ENCODE measurements at regions not wholly inside any gene's neighbourhood (a gene's known extent, or its start where the extent isn't known, plus 50 kb on each side); places are given as distances from the start of the nearest gene placed in this dataset.
"Not testable (repeated sequence)": the region's sequence is repeated elsewhere in the genome, so short reads cannot be mapped to it uniquely, and the experiment has no call there.

GRCh38 chr11:87810486-87810885 lies 364.8 kb downstream of the RAB38 start:
- CTCF ChIA-PET: no interaction called here
- no peak overlapping the region for H3K4me3 ChIP-seq (ENCODE audit: low read depth, low read length)
- no peaks in the 10 kb centered on the region for H3K27me3 ChIP-seq (ENCODE audit: control insufficient read depth, insufficient read depth, low read length)
- no peak for DNase-seq (ENCODE audit: low read depth)
- no peak for TF ChIP-seq CTCF (IDR thresholded peaks at IDR 0.05; ENCODE audit: insufficient read depth, low read depth, low read length)
- H3K36me3 ChIP-seq (ENCODE audit: control insufficient read depth, insufficient read depth, low read length): no peaks in the 10 kb centered on the region
- POLR2A ChIA-PET: no interaction called here

- Histone ChIP-seq H3K4me3 (ENCODE audit: low read depth, low read length) (no peak overlapping the region), H3K27me3 (ENCODE audit: control insufficient read depth, insufficient read depth, low read length) (no peaks in the 10 kb centered on the region), H3K36me3 (ENCODE audit: control insufficient read depth, insufficient read depth, low read length) (no peaks in the 10 kb centered on the region)
- DNase-seq (ENCODE audit: low read depth): no peak
- ChIA-PET POLR2A (no interaction called here), CTCF (no interaction called here)
- no peak for TF ChIP-seq CTCF (IDR thresholded peaks at IDR 0.05; ENCODE audit: insufficient read depth, low read depth, low read length)
Measured at GRCh38 chr11:87809256-87809655, 366.0 kb downstream of the RAB38 start.

- no peak for DNase-seq (ENCODE audit: low read depth)
- Histone ChIP-seq H3K27me3 (ENCODE audit: control insufficient read depth, insufficient read depth, low read length) (no peaks in the 10 kb centered on the region), H3K4me3 (ENCODE audit: low read depth, low read length) (no peak overlapping the region), H3K36me3 (ENCODE audit: control insufficient read depth, insufficient read depth, low read length) (no peaks in the 10 kb centered on the region)
- no peak for TF ChIP-seq CTCF (IDR thresholded peaks at IDR 0.05; ENCODE audit: insufficient read depth, low read depth, low read length)
- ChIA-PET CTCF (no interaction called here), POLR2A (no interaction called here)
Measured at GRCh38 chr11:87804176-87804575, 371.1 kb downstream of the RAB38 start.

- Histone ChIP-seq H3K36me3 (ENCODE audit: control insufficient read depth, insufficient read depth, low read length) (no peaks in the 10 kb centered on the region), H3K4me3 (ENCODE audit: low read depth, low read length) (no peak overlapping the region), H3K27me3 (ENCODE audit: control insufficient read depth, insufficient read depth, low read length) (no peaks in the 10 kb centered on the region)
- ChIA-PET POLR2A (no interaction called here), CTCF (no interaction called here)
- TF ChIP-seq CTCF (IDR thresholded peaks at IDR 0.05; ENCODE audit: insufficient read depth, low read depth, low read length): no peak
- DNase-seq (ENCODE audit: low read depth): no peak
Measured at GRCh38 chr11:87803748-87804147, 371.5 kb downstream of the RAB38 start.

GRCh38 chr11:87784862-87785261 lies 390.4 kb downstream of the RAB38 start:
- H3K27me3 ChIP-seq (ENCODE audit: control insufficient read depth, insufficient read depth, low read length); CTCF ChIA-PET; POLR2A ChIA-PET; DNase-seq (ENCODE audit: low read depth); H3K36me3 ChIP-seq (ENCODE audit: control insufficient read depth, insufficient read depth, low read length); H3K4me3 ChIP-seq (ENCODE audit: low read depth, low read length): not testable (repeated sequence)

- TF ChIP-seq CTCF (IDR thresholded peaks at IDR 0.05; ENCODE audit: insufficient read depth, low read depth, low read length): no peak
- ChIA-PET POLR2A (no interaction called here), CTCF (no interaction called here)
Measured at GRCh38 chr11:87780068-87780413, 395.2 kb downstream of the RAB38 start.

More at GRCh38 chr11:87780068-87780413, 395.2 kb downstream of the RAB38 start:
- H3K27me3 ChIP-seq (ENCODE audit: control insufficient read depth, insufficient read depth, low read length): no peaks in the 10 kb centered on the region
- H3K4me3 ChIP-seq (ENCODE audit: low read depth, low read length): no peak overlapping the region
- no peak for DNase-seq (ENCODE audit: low read depth)
- no peaks in the 10 kb centered on the region for H3K36me3 ChIP-seq (ENCODE audit: control insufficient read depth, insufficient read depth, low read length)
